ENCODE measurements at regions not wholly inside any gene's neighbourhood (a gene's known extent, or its start where the extent isn't known, plus 50 kb on each side); places are given as distances from the start of the nearest gene placed in this dataset.

DNA sequence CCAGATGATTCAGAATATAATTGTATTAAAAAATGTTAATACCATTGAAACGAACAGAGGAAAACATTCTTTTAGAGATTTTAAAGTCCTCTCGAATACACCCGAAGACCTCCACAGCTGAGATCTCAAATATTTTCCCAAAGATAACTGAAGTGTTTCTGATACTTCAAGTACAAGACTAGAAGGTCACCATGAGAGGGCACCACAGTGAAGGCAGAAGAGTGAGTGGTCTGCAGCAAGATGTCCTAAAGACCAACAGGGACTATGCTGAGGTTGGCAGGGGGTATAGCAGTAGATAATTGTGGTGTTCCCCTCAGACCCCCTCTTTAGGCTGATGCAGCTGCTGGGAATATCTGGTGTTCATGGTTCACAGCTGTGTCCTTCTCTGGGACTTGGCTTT lies 156.5 kb downstream of the PDCD6IP start:
- Histone ChIP-seq H3K36me3 (ENCODE audit: insufficient read depth, low read length) (no peaks in the 10 kb centered on the region), H2AFZ (ENCODE audit: low read depth, low read length) (no peak overlapping the region), H3K9me2 (ENCODE audit: insufficient read depth, low read length) (no peaks in the 10 kb centered on the region), H3K4me3 (ENCODE audit: low read length) (no peak overlapping the region), H4K20me1 (ENCODE audit: insufficient read depth) (no peaks in the 10 kb centered on the region), H3K9ac (ENCODE audit: low read length) (no peak overlapping the region), H3K27ac (ENCODE audit: low read length) (no peak overlapping the region), H3K79me2 (replicated peaks; ENCODE audit: insufficient read depth, low read length) (no peaks in the 10 kb centered on the region), H3K9me3 (ENCODE audit: low read length) (no peaks in the 10 kb centered on the region), H3K4me2 (ENCODE audit: low read length) (no peak overlapping the region), H3K27me3 (ENCODE audit: insufficient read depth, low read depth, low read length) (no peaks in the 10 kb centered on the region), H3F3A (ENCODE audit: insufficient read depth, low read length, poor library complexity, severe bottlenecking) (no peaks in the 10 kb centered on the region)
- TF ChIP-seq, protein P1, sequence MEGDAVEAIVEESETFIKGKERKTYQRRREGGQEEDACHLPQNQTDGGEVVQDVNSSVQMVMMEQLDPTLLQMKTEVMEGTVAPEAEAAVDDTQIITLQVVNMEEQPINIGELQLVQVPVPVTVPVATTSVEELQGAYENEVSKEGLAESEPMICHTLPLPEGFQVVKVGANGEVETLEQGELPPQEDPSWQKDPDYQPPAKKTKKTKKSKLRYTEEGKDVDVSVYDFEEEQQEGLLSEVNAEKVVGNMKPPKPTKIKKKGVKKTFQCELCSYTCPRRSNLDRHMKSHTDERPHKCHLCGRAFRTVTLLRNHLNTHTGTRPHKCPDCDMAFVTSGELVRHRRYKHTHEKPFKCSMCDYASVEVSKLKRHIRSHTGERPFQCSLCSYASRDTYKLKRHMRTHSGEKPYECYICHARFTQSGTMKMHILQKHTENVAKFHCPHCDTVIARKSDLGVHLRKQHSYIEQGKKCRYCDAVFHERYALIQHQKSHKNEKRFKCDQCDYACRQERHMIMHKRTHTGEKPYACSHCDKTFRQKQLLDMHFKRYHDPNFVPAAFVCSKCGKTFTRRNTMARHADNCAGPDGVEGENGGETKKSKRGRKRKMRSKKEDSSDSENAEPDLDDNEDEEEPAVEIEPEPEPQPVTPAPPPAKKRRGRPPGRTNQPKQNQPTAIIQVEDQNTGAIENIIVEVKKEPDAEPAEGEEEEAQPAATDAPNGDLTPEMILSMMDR (IDR thresholded peaks at IDR 0.05; ENCODE audit: poor library complexity, severe bottlenecking) = peak; percentile 12
- TF ChIP-seq POLR2AphosphoS5 (IDR thresholded peaks at IDR 0.05) = no peak
- TF ChIP-seq SMC3 (conservative IDR thresholded peaks at IDR 0.05; ENCODE audit: poor library complexity) = no peak
- TF ChIP-seq MXI1 (conservative IDR thresholded peaks at IDR 0.05; ENCODE audit: poor library complexity, severe bottlenecking) = no peak
- no peak for TF ChIP-seq EP300 (conservative IDR thresholded peaks at IDR 0.05; ENCODE audit: poor library complexity, severe bottlenecking)
- TF ChIP-seq, protein P2, sequence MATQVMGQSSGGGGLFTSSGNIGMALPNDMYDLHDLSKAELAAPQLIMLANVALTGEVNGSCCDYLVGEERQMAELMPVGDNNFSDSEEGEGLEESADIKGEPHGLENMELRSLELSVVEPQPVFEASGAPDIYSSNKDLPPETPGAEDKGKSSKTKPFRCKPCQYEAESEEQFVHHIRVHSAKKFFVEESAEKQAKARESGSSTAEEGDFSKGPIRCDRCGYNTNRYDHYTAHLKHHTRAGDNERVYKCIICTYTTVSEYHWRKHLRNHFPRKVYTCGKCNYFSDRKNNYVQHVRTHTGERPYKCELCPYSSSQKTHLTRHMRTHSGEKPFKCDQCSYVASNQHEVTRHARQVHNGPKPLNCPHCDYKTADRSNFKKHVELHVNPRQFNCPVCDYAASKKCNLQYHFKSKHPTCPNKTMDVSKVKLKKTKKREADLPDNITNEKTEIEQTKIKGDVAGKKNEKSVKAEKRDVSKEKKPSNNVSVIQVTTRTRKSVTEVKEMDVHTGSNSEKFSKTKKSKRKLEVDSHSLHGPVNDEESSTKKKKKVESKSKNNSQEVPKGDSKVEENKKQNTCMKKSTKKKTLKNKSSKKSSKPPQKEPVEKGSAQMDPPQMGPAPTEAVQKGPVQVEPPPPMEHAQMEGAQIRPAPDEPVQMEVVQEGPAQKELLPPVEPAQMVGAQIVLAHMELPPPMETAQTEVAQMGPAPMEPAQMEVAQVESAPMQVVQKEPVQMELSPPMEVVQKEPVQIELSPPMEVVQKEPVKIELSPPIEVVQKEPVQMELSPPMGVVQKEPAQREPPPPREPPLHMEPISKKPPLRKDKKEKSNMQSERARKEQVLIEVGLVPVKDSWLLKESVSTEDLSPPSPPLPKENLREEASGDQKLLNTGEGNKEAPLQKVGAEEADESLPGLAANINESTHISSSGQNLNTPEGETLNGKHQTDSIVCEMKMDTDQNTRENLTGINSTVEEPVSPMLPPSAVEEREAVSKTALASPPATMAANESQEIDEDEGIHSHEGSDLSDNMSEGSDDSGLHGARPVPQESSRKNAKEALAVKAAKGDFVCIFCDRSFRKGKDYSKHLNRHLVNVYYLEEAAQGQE (IDR thresholded peaks at IDR 0.05; ENCODE audit: borderline replicate concordance) = no peak
- no peak for TF ChIP-seq EZH2 (IDR thresholded peaks at IDR 0.05; ENCODE audit: borderline replicate concordance, insufficient read depth, low read length, poor library complexity, severe bottlenecking)
- peak; percentile 22 for TF ChIP-seq RAD21 (conservative IDR thresholded peaks at IDR 0.05)
- no peak for TF ChIP-seq TAF1 (IDR thresholded peaks at IDR 0.05; ENCODE audit: low read depth)

DNA sequence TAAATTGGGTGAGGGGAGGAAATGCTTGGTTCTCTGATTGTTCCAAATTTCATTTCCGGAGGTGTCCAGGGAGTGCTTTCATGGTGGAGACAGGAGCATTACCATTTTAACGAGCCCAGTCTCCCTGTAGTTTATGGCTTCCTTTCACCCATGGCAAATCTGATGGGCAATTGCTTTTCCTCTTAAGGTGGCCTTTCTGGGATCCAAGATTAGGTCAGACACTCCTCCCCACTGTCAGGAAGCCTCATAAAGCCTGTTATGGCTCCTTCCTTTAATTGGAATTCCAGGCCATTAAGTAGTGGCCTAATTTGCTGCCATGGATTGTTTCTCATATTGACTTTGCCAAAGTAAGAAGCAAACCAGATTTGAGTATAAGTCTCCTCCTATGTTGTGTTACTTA lies 157.8 kb downstream of the PDCD6IP start:
- H2AFZ ChIP-seq (ENCODE audit: low read depth, low read length) = no peak overlapping the region
- no peak for TF ChIP-seq MXI1 (conservative IDR thresholded peaks at IDR 0.05; ENCODE audit: poor library complexity, severe bottlenecking)
- TF ChIP-seq, protein P1 (IDR thresholded peaks at IDR 0.05; ENCODE audit: poor library complexity, severe bottlenecking) = no peak

More for the DNA sequence above, 157.8 kb downstream of the PDCD6IP start:
- no peaks in the 10 kb centered on the region for H3K79me2 ChIP-seq (replicated peaks; ENCODE audit: insufficient read depth, low read length)
- no peaks in the 10 kb centered on the region for H3K9me3 ChIP-seq (ENCODE audit: low read length)
- no peaks in the 10 kb centered on the region for H3K27me3 ChIP-seq (ENCODE audit: insufficient read depth, low read depth, low read length)
- H3K27ac ChIP-seq (ENCODE audit: low read length) = no peak overlapping the region
- no peaks in the 10 kb centered on the region for H3K9me2 ChIP-seq (ENCODE audit: insufficient read depth, low read length)
- no peaks in the 10 kb centered on the region for H4K20me1 ChIP-seq (ENCODE audit: insufficient read depth)
- H3K4me3 ChIP-seq (ENCODE audit: low read length) = no peak overlapping the region
- H3K36me3 ChIP-seq (ENCODE audit: insufficient read depth, low read length) = no peaks in the 10 kb centered on the region
- H3K4me2 ChIP-seq (ENCODE audit: low read length) = no peak overlapping the region
- H3K9ac ChIP-seq (ENCODE audit: low read length) = no peak overlapping the region
- H3F3A ChIP-seq (ENCODE audit: insufficient read depth, low read length, poor library complexity, severe bottlenecking) = no peaks in the 10 kb centered on the region

Data from neural cell (in vitro differentiated cells).